GM18502 (cell line): ENCODE measurements at regions not wholly inside any gene's neighbourhood (a gene's known extent, or its start where the extent isn't known, plus 50 kb on each side); places are given as distances from the start of the nearest gene placed in this dataset.

Source experiments
- ATAC-seq: cut with Tn5 transposase; IDR thresholded peaks from one replicate; pipeline ENCODE4 v1.9.1; 2021; ENCODE audit warnings: mild to moderate bottlenecking; ENCODE audit not compliant: unreplicated experiment, poor library complexity

GRCh38 chr9:81224166-81225081 is 464.9 kb downstream of the TLE1 start:
- no peak for ATAC-seq

GRCh38 chr9:81214975-81215374 is 474.4 kb downstream of the TLE1 start:
- ATAC-seq: no peak

- no peak for ATAC-seq
Observed at GRCh38 chr9:81213456-81213855, 475.9 kb downstream of the TLE1 start.

GRCh38 chr9:81211741-81212140 is 477.6 kb downstream of the TLE1 start:
- ATAC-seq: no peak

- ATAC-seq: no peak
Observed at GRCh38 chr9:81207651-81208050, 481.7 kb downstream of the TLE1 start.

- ATAC-seq: no peak
Observed at GRCh38 chr9:81202292-81202691, 487.1 kb downstream of the TLE1 start.

GRCh38 chr9:81195206-81195605 is 494.1 kb downstream of the TLE1 start:
- no peak for ATAC-seq

GRCh38 chr9:81193362-81194339 is 495.7 kb downstream of the TLE1 start:
- ATAC-seq: no peak

GRCh38 chr9:81191222-81191621 is 498.1 kb downstream of the TLE1 start:
- no peak for ATAC-seq

GRCh38 chr9:81190659-81191058 is 498.7 kb downstream of the TLE1 start:
- no peak for ATAC-seq

GRCh38 chr9:81183761-81184160 is 505.6 kb downstream of the TLE1 start:
- no peak for ATAC-seq

GRCh38 chr9:81182431-81182830 is 506.9 kb downstream of the TLE1 start:
- no peak for ATAC-seq

- no peak for ATAC-seq
Observed at GRCh38 chr9:81174023-81174422, 515.3 kb downstream of the TLE1 start.

GRCh38 chr9:81171689-81172088 is 517.7 kb downstream of the TLE1 start:
- no peak for ATAC-seq

- no peak for ATAC-seq
Observed at GRCh38 chr9:81162361-81162760, 527.0 kb downstream of the TLE1 start.

- no peak for ATAC-seq
Observed at GRCh38 chr9:81156381-81156780, 533.0 kb downstream of the TLE1 start.

GRCh38 chr9:81150016-81150625 is 539.2 kb downstream of the TLE1 start:
- ATAC-seq: no peak

- ATAC-seq: no peak
Observed at GRCh38 chr9:81146684-81147337, 542.5 kb downstream of the TLE1 start.

- no peak for ATAC-seq
Observed at GRCh38 chr9:81146241-81146640, 543.1 kb downstream of the TLE1 start.

GRCh38 chr9:81145331-81145963 is 543.9 kb downstream of the TLE1 start:
- ATAC-seq: no peak
